Activated CD4-positive, CD25-positive, alpha-beta regulatory T cell (primary cell): ENCODE measurements at regions not wholly inside any gene's neighbourhood (a gene's known extent, or its start where the extent isn't known, plus 50 kb on each side); places are given as distances from the start of the nearest gene placed in this dataset.
"Not testable (repeated sequence)": the region's sequence is repeated elsewhere in the genome, so short reads cannot be mapped to it uniquely, and the experiment has no call there.

Source experiments
- DNase-seq, 4 experiments: peaks; one replicate each; lab custom pipeline; 2025; lab: John Stamatoyannopoulos, UW

GRCh38 chr9:29217966-29218365 is 1644.7 kb upstream of the C9orf72 start:
- no peak for DNase-seq

GRCh38 chr9:29220596-29221251 is 1647.4 kb upstream of the C9orf72 start:
- DNase-seq, result no peak

GRCh38 chr9:29228558-29228957 is 1655.3 kb upstream of the C9orf72 start:
- DNase-seq, result no peak

- no peak for DNase-seq
Observed at GRCh38 chr9:29230931-29231330, 1657.7 kb upstream of the C9orf72 start.

GRCh38 chr9:29233193-29233592 is 1659.9 kb upstream of the C9orf72 start:
- no peak for DNase-seq

GRCh38 chr9:29241320-29241719 is 1668.0 kb upstream of the C9orf72 start:
- DNase-seq, result no peak

GRCh38 chr9:29245351-29245750 is 1672.1 kb upstream of the C9orf72 start:
- no peak for DNase-seq

GRCh38 chr9:29270400-29270799 is 1697.1 kb upstream of the C9orf72 start:
- DNase-seq, result not testable (repeated sequence)

GRCh38 chr9:29282121-29282520 is 1708.8 kb upstream of the C9orf72 start:
- DNase-seq, result no peak

GRCh38 chr9:29285818-29286217 is 1712.5 kb upstream of the C9orf72 start:
- no peak for DNase-seq

- no peak for DNase-seq
Observed at GRCh38 chr9:29289365-29289764, 1716.1 kb upstream of the C9orf72 start.

GRCh38 chr9:29290516-29290915 is 1717.2 kb upstream of the C9orf72 start:
- DNase-seq, result no peak

GRCh38 chr9:29297592-29297991 is 1724.3 kb upstream of the C9orf72 start:
- no peak for DNase-seq

- no peak for DNase-seq
Observed at GRCh38 chr9:29311221-29311620, 1737.9 kb upstream of the C9orf72 start.

GRCh38 chr9:29312327-29312726 is 1739.0 kb upstream of the C9orf72 start:
- DNase-seq, result no peak

- DNase-seq, result no peak
Observed at GRCh38 chr9:29319736-29320513, 1746.6 kb upstream of the C9orf72 start.

- no peak for DNase-seq
Observed at GRCh38 chr9:29322240-29322639, 1749.0 kb upstream of the C9orf72 start.

- DNase-seq, result no peak
Observed at GRCh38 chr9:29325894-29326293, 1752.6 kb upstream of the C9orf72 start.

- no peak for DNase-seq
Observed at GRCh38 chr9:29332789-29333188, 1759.5 kb upstream of the C9orf72 start.

GRCh38 chr9:29336281-29336680 is 1763.0 kb upstream of the C9orf72 start:
- DNase-seq, result no peak

- no peak for DNase-seq
Observed at GRCh38 chr9:29339387-29339786, 1766.1 kb upstream of the C9orf72 start.

- no peak for DNase-seq
Observed at GRCh38 chr9:29348999-29349398, 1775.7 kb upstream of the C9orf72 start.

GRCh38 chr9:29389421-29389820 is 1816.1 kb upstream of the C9orf72 start:
- DNase-seq, result no peak

- no peak for DNase-seq
Observed at GRCh38 chr9:29390859-29391258, 1817.6 kb upstream of the C9orf72 start.
